Naive thymus-derived CD8-positive, alpha-beta T cell (primary cell): ENCODE measurements at regions not wholly inside any gene's neighbourhood (a gene's known extent, or its start where the extent isn't known, plus 50 kb on each side); places are given as distances from the start of the nearest gene placed in this dataset.
A peak's percentile ranks its signal among the peaks of the same experiment; 100 is the strongest.

Source experiments
- ATAC-seq, 2 donors: fragments of 150-1000 bp; cut with Tn5 transposase in 1 of 2; sonication (Bioruptor Pico), chemical (Tn5 transposase) in 1 of 2; 1 replicate in 1 of 2; 2 replicates in 1 of 2; pipeline ENCODE4 v1.10.0; 2021; ENCODE audit warnings: mild to moderate bottlenecking in 2 of 2, moderate library complexity in 2 of 2
- POLR2A ChIA-PET: fragments of 350-600 bp; sonication (Branson Sonifier 250); formaldehyde crosslinking; loops from one replicate; lab custom pipeline; 2021; ENCODE audit warnings: antibody characterized with exemption; lab: Charles Lee
- DNase-seq, 10 donors: peaks; one replicate each; pipeline versions ENCODE4 v3.0.0 to v3.0.0-alpha.2; 2020 to 2022
- H3K27ac Mint-ChIP-seq, 10 donors: one replicate each; pipeline ENCODE4 v1.8.0; 2020 to 2022; ENCODE audit warnings: mild to moderate bottlenecking in 10 of 10, mixed read lengths in 10 of 10, moderate library complexity in 4 of 10, inconsistent platforms in 1 of 10
- H3K27me3 Mint-ChIP-seq, 5 donors: one replicate each; pipeline ENCODE4 v1.8.0; 2021 to 2022; ENCODE audit warnings: mixed read lengths in 5 of 5
- H3K36me3 Mint-ChIP-seq, 3 donors: one replicate each; pipeline ENCODE4 v1.8.0; 2020 to 2022; ENCODE audit warnings: mixed read lengths in 3 of 3, mild to moderate bottlenecking in 2 of 3, inconsistent platforms in 1 of 3
- H3K4me1 Mint-ChIP-seq, 4 donors: one replicate each; pipeline ENCODE4 v1.8.0; 2021 to 2022; ENCODE audit warnings: mixed read lengths in 4 of 4
- H3K4me3 Mint-ChIP-seq, 10 donors: one replicate each; pipeline ENCODE4 v1.8.0; 2020 to 2022; ENCODE audit warnings: mild to moderate bottlenecking in 10 of 10, mixed read lengths in 10 of 10, moderate library complexity in 6 of 10, inconsistent platforms in 1 of 10
- H3K9me3 Mint-ChIP-seq, 9 donors: one replicate each; pipeline ENCODE4 v1.8.0; 2020 to 2022; ENCODE audit warnings: mixed read lengths in 9 of 9, mild to moderate bottlenecking in 3 of 9, inconsistent platforms in 1 of 9, moderate library complexity in 1 of 9

GRCh38 chr2:136443661-136444060, 321.7 kb upstream of the THSD7B start:
- H3K27me3 Mint-ChIP-seq, result peaks cover 11 to 25% (median 15%) of the 10 kb centered on the region in 5 donors
- ATAC-seq, result no peak
- POLR2A ChIA-PET, result no interaction called here
- no peak for DNase-seq
- no peak overlapping the region for H3K27ac Mint-ChIP-seq
- H3K4me3 Mint-ChIP-seq, result no peak overlapping the region
- H3K4me1 Mint-ChIP-seq, result peaks cover 0 to 4% (median 0%) of the 10 kb centered on the region in 4 donors
- no peaks in the 10 kb centered on the region for H3K9me3 Mint-ChIP-seq
- H3K36me3 Mint-ChIP-seq, result no peaks in the 10 kb centered on the region

- Mint-ChIP-seq H3K27ac (no peak overlapping the region), H3K4me3 (no peak overlapping the region), H3K36me3 (no peaks in the 10 kb centered on the region), H3K4me1 (peaks cover 0 to 4% (median 0%) of the 10 kb centered on the region in 4 donors), H3K27me3 (peaks cover 9 to 28% (median 16%) of the 10 kb centered on the region in 5 donors), H3K9me3 (no peaks in the 10 kb centered on the region)
- no peak for DNase-seq
- no peak for ATAC-seq
- POLR2A ChIA-PET, result no interaction called here
These were observed 323.2 kb upstream of the THSD7B start for GRCh38 chr2:136441979-136442714.

GRCh38 chr2:136439064-136439676, 321.2 kb upstream of the CXCR4 start:
- peaks cover 0 to 2% (median 0%) of the 10 kb centered on the region in 4 donors for H3K4me1 Mint-ChIP-seq
- POLR2A ChIA-PET, result no interaction called here
- H3K27me3 Mint-ChIP-seq, result peaks cover 6 to 28% (median 13%) of the 10 kb centered on the region in 5 donors
- no peak overlapping the region for H3K4me3 Mint-ChIP-seq
- H3K36me3 Mint-ChIP-seq, result peaks cover 0 to 4% (median 0%) of the 10 kb centered on the region in 3 donors
- DNase-seq (no peak), ATAC-seq (no peak)
- H3K9me3 Mint-ChIP-seq, result no peaks in the 10 kb centered on the region
- H3K27ac Mint-ChIP-seq, result no peak overlapping the region

- peaks cover 0 to 4% (median 0%) of the 10 kb centered on the region in 3 donors for H3K36me3 Mint-ChIP-seq
- no peaks in the 10 kb centered on the region for H3K9me3 Mint-ChIP-seq
- POLR2A ChIA-PET, result no interaction called here
- ATAC-seq (no peak), DNase-seq (no peak)
- H3K27me3 Mint-ChIP-seq, result peaks cover 6 to 28% (median 13%) of the 10 kb centered on the region in 5 donors
- H3K27ac Mint-ChIP-seq, result no peak overlapping the region
- peaks cover 0 to 2% (median 0%) of the 10 kb centered on the region in 4 donors for H3K4me1 Mint-ChIP-seq
- no peak overlapping the region for H3K4me3 Mint-ChIP-seq
These were observed 319.5 kb upstream of the CXCR4 start for GRCh38 chr2:136437461-136437860.

- H3K4me3 Mint-ChIP-seq, result no peak overlapping the region
- DNase-seq (no peak), ATAC-seq (no peak)
- no peak overlapping the region for H3K27ac Mint-ChIP-seq
- H3K4me1 Mint-ChIP-seq, result peaks cover 0 to 2% (median 0%) of the 10 kb centered on the region in 4 donors
- H3K27me3 Mint-ChIP-seq, result peaks cover 6 to 26% (median 13%) of the 10 kb centered on the region in 5 donors
- H3K9me3 Mint-ChIP-seq, result no peaks in the 10 kb centered on the region
- peaks cover 0 to 4% (median 0%) of the 10 kb centered on the region in 3 donors for H3K36me3 Mint-ChIP-seq
- POLR2A ChIA-PET, result no interaction called here
These were observed 319.0 kb upstream of the CXCR4 start for GRCh38 chr2:136436936-136437335.

GRCh38 chr2:136434251-136434715, 316.3 kb upstream of the CXCR4 start:
- Mint-ChIP-seq H3K4me3 (no peak overlapping the region), H3K4me1 (no peaks in the 10 kb centered on the region), H3K36me3 (peaks cover 0 to 4% (median 0%) of the 10 kb centered on the region in 3 donors), H3K9me3 (no peaks in the 10 kb centered on the region), H3K27me3 (peaks cover 1 to 13% (median 3%) of the 10 kb centered on the region in 5 donors), H3K27ac (no peak overlapping the region)
- ATAC-seq, result no peak
- POLR2A ChIA-PET, result no interaction called here
- DNase-seq, result no peak

GRCh38 chr2:136433261-136433660, 315.3 kb upstream of the CXCR4 start:
- Mint-ChIP-seq H3K36me3 (peaks cover 0 to 4% (median 0%) of the 10 kb centered on the region in 3 donors), H3K27me3 (peaks cover 0 to 10% (median 6%) of the 10 kb centered on the region in 5 donors), H3K27ac (no peak overlapping the region), H3K9me3 (no peaks in the 10 kb centered on the region), H3K4me1 (no peaks in the 10 kb centered on the region), H3K4me3 (no peak overlapping the region)
- DNase-seq (no peak), ATAC-seq (no peak)
- POLR2A ChIA-PET, result no interaction called here

- H3K27me3 Mint-ChIP-seq, result peaks cover 21 to 52% (median 26%) of the 10 kb centered on the region in 5 donors
- POLR2A ChIA-PET, result no interaction called here
- peak; percentile 56 to 74 for ATAC-seq
- peak overlapping the region; percentile 79 to 94 (median 87) for H3K4me3 Mint-ChIP-seq
- peak overlapping the region in 8 of 10 donors; percentile 15 to 92 (median 74) for H3K27ac Mint-ChIP-seq
- no peaks in the 10 kb centered on the region for H3K36me3 Mint-ChIP-seq
- H3K9me3 Mint-ChIP-seq, result no peaks in the 10 kb centered on the region
- DNase-seq, result peak in 6 of 10 donors; percentile 22 to 34 (median 31)
- peaks cover 12 to 16% (median 15%) of the 10 kb centered on the region in 4 donors for H3K4me1 Mint-ChIP-seq
These were observed 306.2 kb upstream of the CXCR4 start for GRCh38 chr2:136424112-136424511.

- peaks cover 12 to 16% (median 15%) of the 10 kb centered on the region in 4 donors for H3K4me1 Mint-ChIP-seq
- DNase-seq, result peak; percentile 64 to 88 (median 76)
- POLR2A ChIA-PET, result no interaction called here
- H3K9me3 Mint-ChIP-seq, result no peaks in the 10 kb centered on the region
- H3K4me3 Mint-ChIP-seq, result peak overlapping the region; percentile 79 to 94 (median 87)
- ATAC-seq, result peak; percentile 92 to 97
- peak overlapping the region in 9 of 10 donors; percentile 6 to 92 (median 79) for H3K27ac Mint-ChIP-seq
- H3K27me3 Mint-ChIP-seq, result peaks cover 21 to 57% (median 27%) of the 10 kb centered on the region in 5 donors
- H3K36me3 Mint-ChIP-seq, result no peaks in the 10 kb centered on the region
These were observed 305.6 kb upstream of the CXCR4 start for GRCh38 chr2:136423516-136423996.

- ATAC-seq (no peak), DNase-seq (no peak)
- POLR2A ChIA-PET, result no interaction called here
- peaks cover 24 to 68% (median 35%) of the 10 kb centered on the region in 5 donors for H3K27me3 Mint-ChIP-seq
- H3K4me3 Mint-ChIP-seq, result peak overlapping the region in 6 of 10 donors; percentile 1 to 74 (median 40)
- no peaks in the 10 kb centered on the region for H3K36me3 Mint-ChIP-seq
- H3K4me1 Mint-ChIP-seq, result peaks cover 12 to 16% (median 15%) of the 10 kb centered on the region in 4 donors
- peak overlapping the region in 1 of 10 donors; percentile 64 for H3K27ac Mint-ChIP-seq
- no peaks in the 10 kb centered on the region for H3K9me3 Mint-ChIP-seq
These were observed 304.6 kb upstream of the CXCR4 start for GRCh38 chr2:136422512-136422911.

GRCh38 chr2:136420346-136420745, 302.4 kb upstream of the CXCR4 start:
- H3K4me1 Mint-ChIP-seq, result peaks cover 12 to 16% (median 15%) of the 10 kb centered on the region in 4 donors
- H3K9me3 Mint-ChIP-seq, result no peaks in the 10 kb centered on the region
- no peak for DNase-seq
- peaks cover 30 to 83% (median 48%) of the 10 kb centered on the region in 5 donors for H3K27me3 Mint-ChIP-seq
- H3K4me3 Mint-ChIP-seq, result no peak overlapping the region
- POLR2A ChIA-PET, result no interaction called here
- ATAC-seq, result no peak
- H3K36me3 Mint-ChIP-seq, result no peaks in the 10 kb centered on the region
- no peak overlapping the region for H3K27ac Mint-ChIP-seq

- Mint-ChIP-seq H3K4me3 (no peak overlapping the region), H3K4me1 (peaks cover 0 to 5% (median 0%) of the 10 kb centered on the region in 4 donors), H3K27me3 (peaks cover 9 to 38% (median 18%) of the 10 kb centered on the region in 5 donors), H3K36me3 (no peaks in the 10 kb centered on the region), H3K27ac (no peak overlapping the region), H3K9me3 (no peaks in the 10 kb centered on the region)
- DNase-seq (no peak), ATAC-seq (no peak)
- POLR2A ChIA-PET, result no interaction called here
These were observed 294.0 kb upstream of the CXCR4 start for GRCh38 chr2:136411946-136412345.

GRCh38 chr2:136410673-136411072, 292.7 kb upstream of the CXCR4 start:
- no peaks in the 10 kb centered on the region for H3K9me3 Mint-ChIP-seq
- DNase-seq (no peak), ATAC-seq (no peak)
- no peaks in the 10 kb centered on the region for H3K36me3 Mint-ChIP-seq
- peaks cover 7 to 35% (median 13%) of the 10 kb centered on the region in 5 donors for H3K27me3 Mint-ChIP-seq
- POLR2A ChIA-PET, result no interaction called here
- H3K27ac Mint-ChIP-seq, result no peak overlapping the region
- H3K4me3 Mint-ChIP-seq, result no peak overlapping the region
- H3K4me1 Mint-ChIP-seq, result peaks cover 0 to 5% (median 0%) of the 10 kb centered on the region in 4 donors
